Endometrial microvascular endothelial cells (primary cell): ENCODE measurements at regions not wholly inside any gene's neighbourhood (a gene's known extent, or its start where the extent isn't known, plus 50 kb on each side); places are given as distances from the start of the nearest gene placed in this dataset.
"Not testable (repeated sequence)": the region's sequence is repeated elsewhere in the genome, so short reads cannot be mapped to it uniquely, and the experiment has no call there.

ENCODE experiments used
- in situ Hi-C: cut with HindIII; loops from 2 replicates; pipeline ENCODE4 v1.10.0; 2017; ENCODE audit warnings: low sequenced_read_pairs, low pct_unique_long_range_greater_than_20kb; ENCODE audit errors: inconsistent ontology term

GRCh38 chr10:4257939-4258465 is 473.0 kb upstream of the KLF6 start:
- in situ Hi-C loops: no loop called here

DNA sequence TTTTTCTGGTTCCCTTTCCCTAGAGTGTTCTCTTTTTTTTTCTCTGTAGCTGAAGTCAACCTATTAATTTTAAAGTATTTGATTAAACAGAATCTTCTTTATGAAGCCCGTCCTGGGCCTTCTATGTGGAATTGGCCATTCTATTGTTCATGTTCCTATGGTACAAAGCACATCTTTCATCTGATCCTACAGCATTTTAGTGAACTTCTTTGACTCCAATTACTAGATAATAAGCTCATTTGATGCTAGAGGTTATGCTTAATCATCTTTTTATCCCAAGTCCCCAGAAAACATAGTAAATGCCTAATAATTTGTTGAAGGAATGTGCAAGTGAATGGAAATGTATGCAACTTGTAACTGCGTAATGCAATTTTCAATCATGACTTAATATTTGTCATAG is 472.0 kb upstream of the KLF6 start:
- in situ Hi-C loops: no loop called here

DNA sequence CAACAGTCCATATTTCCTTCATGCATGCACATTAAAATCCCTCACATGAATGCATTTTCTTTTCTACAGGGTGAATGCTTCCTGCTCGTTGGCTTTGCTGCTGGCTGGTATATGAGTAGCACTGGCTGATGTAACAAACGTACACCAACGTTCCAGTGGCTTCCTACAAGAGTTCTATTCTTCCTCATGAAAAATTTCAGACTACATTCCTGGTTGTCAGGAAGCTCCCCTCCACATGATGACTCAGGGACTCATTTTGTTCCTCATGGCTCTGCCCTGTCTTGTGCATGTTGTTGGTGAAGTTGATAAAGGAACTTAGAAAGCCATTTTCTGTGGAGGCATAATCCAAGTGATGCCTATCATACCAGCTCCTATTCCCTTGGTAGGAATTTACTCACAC is 470.7 kb upstream of the KLF6 start:
- in situ Hi-C loops: no loop called here

- in situ Hi-C loops: no loop called here
Measured at GRCh38 chr10:4254101-4254994, 469.3 kb upstream of the KLF6 start.

DNA sequence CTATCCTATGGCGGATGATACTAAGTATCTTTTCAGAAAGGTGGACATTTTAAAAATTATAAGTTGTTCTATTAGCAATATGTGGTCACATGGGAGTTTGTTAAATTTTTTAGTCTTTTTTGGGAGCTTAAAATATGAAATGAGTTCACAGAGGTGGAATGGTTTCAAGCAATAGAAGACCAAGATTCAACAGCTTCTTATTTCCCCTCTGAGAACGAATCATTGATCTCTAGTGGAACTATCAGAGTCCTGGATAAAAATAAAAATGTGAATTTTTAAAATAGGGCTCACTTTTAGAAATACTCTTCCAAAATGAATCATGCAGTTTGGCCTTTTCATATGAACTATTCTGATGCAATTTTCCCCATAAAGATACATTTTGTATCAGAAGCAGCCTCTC is 467.7 kb upstream of the KLF6 start:
- in situ Hi-C loops: no loop called here

DNA sequence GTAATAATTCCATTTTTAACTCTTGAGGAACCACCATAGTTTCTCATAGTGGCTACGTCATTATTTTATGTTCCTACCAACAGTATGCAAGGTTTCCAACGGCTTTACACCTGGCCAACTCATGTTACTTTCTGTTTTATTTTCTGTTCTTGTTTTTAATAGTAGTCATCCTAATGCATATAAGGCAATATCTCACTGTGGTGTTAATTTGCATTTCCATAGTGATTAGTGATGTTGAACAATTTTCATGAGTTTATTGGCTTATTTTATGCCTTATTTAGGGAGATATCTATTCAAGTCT is 465.5 kb upstream of the KLF6 start:
- in situ Hi-C loops: no loop called here

- in situ Hi-C loops: no loop called here
Measured at GRCh38 chr10:4249841-4250586, 465.0 kb upstream of the KLF6 start.

- in situ Hi-C loops: no loop called here
Measured at GRCh38 chr10:4247379-4247778, 462.4 kb upstream of the KLF6 start.

DNA sequence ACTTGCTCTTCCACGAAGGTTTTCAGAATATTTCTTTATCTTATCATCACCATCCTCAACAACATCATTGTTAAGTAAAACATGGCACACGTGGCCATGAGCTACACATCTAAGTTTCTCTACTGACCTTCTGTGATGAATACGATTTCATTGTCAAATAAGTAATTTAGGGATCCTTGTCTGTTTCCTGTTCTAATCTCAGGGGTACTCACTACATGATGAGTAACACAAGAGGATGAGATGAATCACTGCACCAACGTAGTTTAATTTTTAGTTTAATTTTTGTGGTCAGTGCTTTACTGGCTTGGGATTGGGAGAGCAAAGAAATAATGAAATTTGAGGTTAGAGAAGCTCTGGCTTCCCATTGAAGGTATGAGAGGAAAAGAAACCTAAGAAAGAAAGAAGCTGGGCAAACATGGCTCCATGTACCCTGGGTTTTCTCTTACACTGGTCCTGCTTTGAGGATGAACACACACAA is 461.9 kb upstream of the KLF6 start:
- in situ Hi-C loops: no loop called here

- in situ Hi-C loops: no loop called here
Measured at GRCh38 chr10:4243651-4244050, 458.6 kb upstream of the KLF6 start.

DNA sequence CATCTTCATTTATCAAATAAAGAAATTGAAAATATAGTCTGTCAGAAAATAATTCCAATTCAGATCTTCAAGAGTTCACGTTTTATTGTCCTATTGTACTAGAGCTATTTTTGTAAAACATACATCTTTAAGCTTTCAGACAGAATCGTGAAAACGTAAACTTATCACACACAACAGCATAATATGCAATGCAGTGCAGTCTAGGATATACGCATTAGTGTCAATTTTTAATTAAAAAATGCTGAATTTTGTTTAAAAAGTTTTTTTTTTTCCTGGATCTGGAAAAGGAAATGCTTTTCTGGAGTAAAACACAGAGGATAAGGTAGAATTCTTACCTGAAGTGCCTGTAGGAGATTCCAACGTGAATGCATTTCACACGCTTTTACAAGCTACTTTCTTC is 458.2 kb upstream of the KLF6 start:
- in situ Hi-C loops: no loop called here

- in situ Hi-C loops: no loop called here
Measured at GRCh38 chr10:4242561-4243035, 457.6 kb upstream of the KLF6 start.

DNA sequence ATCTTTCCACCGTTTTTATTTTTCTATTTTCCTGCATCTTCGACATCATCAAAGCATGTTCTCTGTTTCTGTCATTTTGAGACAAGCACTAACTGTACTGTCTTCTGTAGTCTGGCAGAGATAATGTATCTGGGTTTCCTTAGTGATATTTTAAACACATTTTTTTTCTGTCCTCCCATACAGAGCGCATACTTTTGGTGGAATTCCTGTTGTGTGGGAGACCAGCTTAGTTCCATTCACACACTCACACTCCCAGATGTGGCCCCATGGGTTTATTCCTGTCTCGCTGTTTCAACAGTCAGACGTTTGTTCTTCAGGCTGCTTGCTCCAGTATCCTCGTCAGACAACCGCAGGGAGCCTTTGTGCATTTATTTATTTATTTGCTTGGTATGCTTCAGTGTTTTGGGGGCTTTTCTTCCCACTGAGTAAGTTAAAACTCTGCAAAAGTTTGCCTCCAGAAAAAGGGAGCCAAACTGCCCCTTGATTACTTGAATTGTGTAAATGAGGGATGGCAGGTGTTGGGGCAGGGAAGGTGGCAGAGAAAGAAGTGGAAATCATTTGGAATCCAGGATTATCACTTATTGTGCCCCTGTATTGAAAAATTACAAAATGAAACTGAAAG is 456.8 kb upstream of the KLF6 start:
- in situ Hi-C loops: no loop called here

DNA sequence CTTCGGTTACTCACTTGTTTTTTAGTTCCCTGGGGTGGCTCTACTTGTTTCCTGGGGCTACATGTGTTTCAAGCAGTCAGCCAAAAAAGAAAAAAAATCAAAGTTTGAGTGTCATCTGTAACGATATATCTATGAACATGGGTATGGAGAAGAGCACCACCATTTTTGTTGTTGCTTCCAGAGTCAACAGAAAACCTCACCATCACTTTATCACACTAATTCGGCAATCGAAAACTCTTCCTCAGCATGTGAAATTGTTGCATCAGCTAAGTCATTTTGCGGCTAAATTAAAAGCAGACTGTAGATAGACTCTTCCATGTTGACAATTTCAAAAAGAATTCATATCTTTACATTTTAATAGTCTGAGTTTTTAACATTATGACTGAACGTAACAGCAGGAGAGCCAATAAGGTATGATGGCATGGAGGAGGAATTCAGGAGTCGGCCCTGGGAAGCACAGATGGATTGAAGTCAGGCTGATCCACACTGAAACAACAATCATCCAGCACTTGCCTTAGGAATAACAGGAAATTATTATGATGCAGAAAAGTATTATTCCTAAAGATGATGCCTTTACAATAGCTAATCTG is 455.7 kb upstream of the KLF6 start:
- in situ Hi-C loops: no loop called here

DNA sequence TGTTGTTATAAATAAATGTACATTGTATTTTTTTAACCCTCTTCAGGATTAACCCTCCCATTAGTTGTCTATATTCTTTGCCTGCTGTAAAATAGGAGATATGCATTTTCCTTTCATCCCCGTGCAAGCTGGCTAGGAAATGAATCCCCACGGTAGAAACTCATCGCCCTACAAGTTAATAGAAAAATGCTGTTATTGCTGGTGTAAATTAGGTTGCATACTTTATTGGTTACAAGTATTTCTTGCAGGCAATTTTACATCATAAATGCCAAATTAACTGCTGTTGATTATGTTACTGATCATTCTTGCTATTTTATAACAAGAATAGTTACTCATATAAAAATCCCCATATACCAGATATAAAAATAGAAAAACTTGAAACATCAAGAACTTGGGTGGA is 454.2 kb upstream of the KLF6 start:
- in situ Hi-C loops: no loop called here

DNA sequence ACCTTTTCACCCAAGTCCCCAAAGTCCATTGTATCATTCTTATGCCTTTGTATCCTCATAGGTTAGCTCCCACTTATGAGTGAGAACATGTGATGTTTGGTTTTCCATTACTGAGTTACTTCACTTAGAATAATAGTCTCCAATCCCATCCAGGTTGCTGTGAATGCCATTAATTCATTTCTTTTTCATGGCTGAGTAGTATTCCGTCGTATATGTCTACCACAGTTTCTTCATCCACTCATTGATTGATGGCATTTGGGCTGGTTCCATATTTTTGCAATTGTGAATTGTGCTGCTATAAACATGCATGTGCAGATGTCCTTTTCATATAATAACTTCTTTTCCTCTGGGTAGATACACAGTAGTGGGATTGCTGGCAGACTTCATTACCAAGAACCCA is 451.9 kb upstream of the KLF6 start:
- in situ Hi-C loops: not testable (repeated sequence)

GRCh38 chr10:4234661-4235060 is 449.7 kb upstream of the KLF6 start:
- in situ Hi-C loops: no loop called here

DNA sequence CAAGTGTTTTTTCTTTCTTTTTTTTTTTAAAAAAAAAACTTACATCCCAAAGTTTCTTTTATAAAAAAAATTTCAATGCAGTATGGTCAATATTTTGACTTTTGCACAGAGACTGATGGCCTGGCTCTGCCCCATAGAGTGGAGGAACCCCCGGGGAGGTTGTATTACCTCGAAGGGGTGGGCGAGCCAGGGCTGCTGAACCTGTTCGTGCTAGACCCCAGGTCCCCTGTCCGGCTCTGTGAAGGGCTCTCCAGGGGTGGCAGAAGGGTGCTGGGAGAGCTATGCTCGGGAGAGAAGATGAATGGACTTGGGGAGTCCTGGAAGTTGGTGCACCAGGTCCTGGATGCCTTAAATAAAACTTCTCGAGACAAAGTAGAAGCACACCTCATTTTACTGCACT is 446.4 kb upstream of the KLF6 start:
- in situ Hi-C loops: no loop called here

DNA sequence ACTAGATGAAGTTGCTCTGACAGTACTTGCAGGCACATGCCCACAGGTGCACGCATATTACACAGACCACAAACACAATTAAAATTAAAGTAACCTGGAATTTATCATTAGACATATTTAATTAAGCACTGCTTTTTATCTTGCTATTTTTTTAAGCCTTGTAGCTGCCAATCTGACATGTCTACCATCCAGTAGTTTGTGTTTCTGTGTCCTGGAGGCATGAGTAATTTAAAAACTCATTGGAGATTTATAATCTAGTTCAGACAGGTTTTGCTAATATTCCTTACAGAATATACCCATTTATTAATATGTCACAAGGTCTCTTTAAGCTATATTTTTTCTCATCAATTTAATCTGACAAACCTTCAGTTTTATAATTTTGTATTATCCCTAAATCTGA is 445.0 kb upstream of the KLF6 start:
- in situ Hi-C loops: no loop called here
